ENCODE measurements at regions not wholly inside any gene's neighbourhood (a gene's known extent, or its start where the extent isn't known, plus 50 kb on each side); places are given as distances from the start of the nearest gene placed in this dataset.

DNA sequence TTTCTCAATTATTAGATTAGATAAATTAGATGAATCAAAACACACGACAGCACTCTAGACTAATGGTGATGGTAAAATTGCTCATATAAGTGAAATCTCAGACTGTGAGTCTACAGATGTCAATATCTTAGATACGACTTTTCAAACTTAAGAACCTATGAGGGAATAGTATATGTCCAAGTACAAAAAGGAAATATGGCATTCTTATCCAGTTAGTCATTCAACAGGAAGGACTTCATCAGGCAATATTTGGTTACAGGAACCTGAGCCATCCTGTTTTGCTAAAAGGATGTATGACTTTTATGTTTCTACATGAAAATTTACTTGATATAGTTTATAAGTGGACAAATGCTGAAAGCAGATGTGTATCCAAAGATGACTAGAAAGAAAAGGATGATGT is 107.0 kb downstream of the CT47B1 start:
- no peaks in the 10 kb centered on the region for H3K9me3 ChIP-seq (ENCODE audit: severe bottlenecking)

GRCh38 chrX:120768254-120768653 is 107.4 kb downstream of the CT47B1 start:
- no peaks in the 10 kb centered on the region for H3K9me3 ChIP-seq (ENCODE audit: severe bottlenecking)
- H3K27me3 ChIP-seq (ENCODE audit: insufficient read depth, poor library complexity, severe bottlenecking), result no peaks in the 10 kb centered on the region
- peaks cover 16% of the 10 kb centered on the region for H3K4me1 ChIP-seq (ENCODE audit: insufficient read depth, poor library complexity, severe bottlenecking)
- TF ChIP-seq, protein P1, sequence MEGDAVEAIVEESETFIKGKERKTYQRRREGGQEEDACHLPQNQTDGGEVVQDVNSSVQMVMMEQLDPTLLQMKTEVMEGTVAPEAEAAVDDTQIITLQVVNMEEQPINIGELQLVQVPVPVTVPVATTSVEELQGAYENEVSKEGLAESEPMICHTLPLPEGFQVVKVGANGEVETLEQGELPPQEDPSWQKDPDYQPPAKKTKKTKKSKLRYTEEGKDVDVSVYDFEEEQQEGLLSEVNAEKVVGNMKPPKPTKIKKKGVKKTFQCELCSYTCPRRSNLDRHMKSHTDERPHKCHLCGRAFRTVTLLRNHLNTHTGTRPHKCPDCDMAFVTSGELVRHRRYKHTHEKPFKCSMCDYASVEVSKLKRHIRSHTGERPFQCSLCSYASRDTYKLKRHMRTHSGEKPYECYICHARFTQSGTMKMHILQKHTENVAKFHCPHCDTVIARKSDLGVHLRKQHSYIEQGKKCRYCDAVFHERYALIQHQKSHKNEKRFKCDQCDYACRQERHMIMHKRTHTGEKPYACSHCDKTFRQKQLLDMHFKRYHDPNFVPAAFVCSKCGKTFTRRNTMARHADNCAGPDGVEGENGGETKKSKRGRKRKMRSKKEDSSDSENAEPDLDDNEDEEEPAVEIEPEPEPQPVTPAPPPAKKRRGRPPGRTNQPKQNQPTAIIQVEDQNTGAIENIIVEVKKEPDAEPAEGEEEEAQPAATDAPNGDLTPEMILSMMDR (IDR thresholded peaks at IDR 0.05; ENCODE audit: poor library complexity, severe bottlenecking), result no peak
- DNase-seq (ENCODE audit: low spot score) (no peak), ATAC-seq (ENCODE audit: low read depth) (no peak)
- H3K27ac ChIP-seq (ENCODE audit: poor library complexity, severe bottlenecking), result peak overlapping the region; percentile 80
- no peaks in the 10 kb centered on the region for H3K36me3 ChIP-seq (ENCODE audit: low read depth)
- no peak overlapping the region for H3K4me3 ChIP-seq (ENCODE audit: severe bottlenecking)

More for the DNA sequence above, 107.0 kb downstream of the CT47B1 start:
- Histone ChIP-seq H3K27me3 (ENCODE audit: insufficient read depth, poor library complexity, severe bottlenecking) (no peaks in the 10 kb centered on the region), H3K36me3 (ENCODE audit: low read depth) (no peaks in the 10 kb centered on the region), H3K4me3 (ENCODE audit: severe bottlenecking) (no peak overlapping the region), H3K4me1 (ENCODE audit: insufficient read depth, poor library complexity, severe bottlenecking) (peaks cover 16% of the 10 kb centered on the region), H3K27ac (ENCODE audit: poor library complexity, severe bottlenecking) (peak overlapping the region; percentile 80)
- TF ChIP-seq, protein P1 (IDR thresholded peaks at IDR 0.05; ENCODE audit: poor library complexity, severe bottlenecking), result no peak
- DNase-seq (ENCODE audit: low spot score) (no peak), ATAC-seq (ENCODE audit: low read depth) (peak; percentile 65)

- DNase-seq (ENCODE audit: low spot score), result no peak
Measured at GRCh38 chrX:120763269-120763668, 112.4 kb downstream of the CT47B1 start.

DNA sequence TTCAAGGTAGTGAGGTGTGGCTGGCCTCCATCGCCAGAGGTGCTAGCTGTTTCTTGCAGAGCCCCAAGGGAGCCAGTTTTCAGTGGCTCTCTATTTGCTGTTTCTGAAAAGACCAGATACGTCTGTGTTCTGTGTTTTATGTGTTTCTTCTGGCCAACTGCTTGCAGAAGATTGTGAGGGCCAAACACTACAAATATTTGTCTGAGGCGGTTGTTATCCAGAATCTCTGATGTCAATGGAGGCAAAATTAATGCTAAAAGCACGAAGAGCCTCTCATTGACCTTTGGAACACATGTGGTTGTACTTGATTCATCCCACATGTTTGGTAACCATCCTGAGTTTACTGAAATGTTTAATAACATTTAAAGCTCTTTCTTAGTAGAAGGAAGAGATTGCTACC is 113.9 kb downstream of the CT47B1 start:
- Histone ChIP-seq H3K4me1 (ENCODE audit: insufficient read depth, poor library complexity, severe bottlenecking) (no peaks in the 10 kb centered on the region), H3K27ac (ENCODE audit: poor library complexity, severe bottlenecking) (no peak overlapping the region), H3K27me3 (ENCODE audit: insufficient read depth, poor library complexity, severe bottlenecking) (no peaks in the 10 kb centered on the region), H3K9me3 (ENCODE audit: severe bottlenecking) (no peaks in the 10 kb centered on the region), H3K36me3 (ENCODE audit: low read depth) (no peaks in the 10 kb centered on the region), H3K4me3 (ENCODE audit: severe bottlenecking) (no peak overlapping the region)
- DNase-seq (ENCODE audit: low spot score) (no peak), ATAC-seq (ENCODE audit: low read depth) (no peak)
- TF ChIP-seq, protein P1 (IDR thresholded peaks at IDR 0.05; ENCODE audit: poor library complexity, severe bottlenecking), result no peak

More at GRCh38 chrX:120763269-120763668, 112.4 kb downstream of the CT47B1 start:
- no peaks in the 10 kb centered on the region for H3K27me3 ChIP-seq (ENCODE audit: insufficient read depth, poor library complexity, severe bottlenecking)
- no peaks in the 10 kb centered on the region for H3K36me3 ChIP-seq (ENCODE audit: low read depth)
- no peaks in the 10 kb centered on the region for H3K4me1 ChIP-seq (ENCODE audit: insufficient read depth, poor library complexity, severe bottlenecking)
- no peaks in the 10 kb centered on the region for H3K9me3 ChIP-seq (ENCODE audit: severe bottlenecking)
- TF ChIP-seq, protein P1 (IDR thresholded peaks at IDR 0.05; ENCODE audit: poor library complexity, severe bottlenecking), result no peak
- H3K27ac ChIP-seq (ENCODE audit: poor library complexity, severe bottlenecking), result no peak overlapping the region
- no peak for ATAC-seq (ENCODE audit: low read depth)
- H3K4me3 ChIP-seq (ENCODE audit: severe bottlenecking), result no peak overlapping the region

DNA sequence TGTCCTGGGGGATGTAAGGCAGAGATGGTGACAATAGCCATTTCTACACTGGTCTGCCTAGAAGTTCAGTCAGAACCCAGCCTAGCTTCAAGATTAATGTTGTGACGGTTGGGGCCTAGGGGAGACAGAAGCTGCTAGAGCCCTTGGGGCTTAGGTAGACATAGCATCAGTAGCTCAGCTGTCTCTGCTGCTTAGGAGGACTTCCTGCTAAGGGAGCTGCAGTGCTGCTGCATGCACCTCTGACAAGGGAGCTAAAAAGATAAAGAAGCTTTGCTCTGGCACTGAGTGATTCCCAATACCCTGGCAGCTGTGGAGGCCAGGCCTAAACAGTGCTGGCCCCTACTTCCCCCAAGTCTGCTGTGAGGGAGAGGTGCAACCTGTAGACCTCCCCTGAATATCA is 116.0 kb downstream of the CT47B1 start:
- TF ChIP-seq, protein P1 (IDR thresholded peaks at IDR 0.05; ENCODE audit: poor library complexity, severe bottlenecking), result no peak
- Histone ChIP-seq H3K4me3 (ENCODE audit: severe bottlenecking) (no peak overlapping the region), H3K27ac (ENCODE audit: poor library complexity, severe bottlenecking) (no peak overlapping the region), H3K27me3 (ENCODE audit: insufficient read depth, poor library complexity, severe bottlenecking) (no peaks in the 10 kb centered on the region), H3K36me3 (ENCODE audit: low read depth) (no peaks in the 10 kb centered on the region), H3K9me3 (ENCODE audit: severe bottlenecking) (no peaks in the 10 kb centered on the region), H3K4me1 (ENCODE audit: insufficient read depth, poor library complexity, severe bottlenecking) (no peaks in the 10 kb centered on the region)
- DNase-seq (ENCODE audit: low spot score) (no peak), ATAC-seq (ENCODE audit: low read depth) (no peak)

Measured in RWPE2 (cell line).